Endothelial cell of umbilical vein (primary cell): ENCODE measurements at regions not wholly inside any gene's neighbourhood (a gene's known extent, or its start where the extent isn't known, plus 50 kb on each side); places are given as distances from the start of the nearest gene placed in this dataset.

ENCODE experiments used
- CTCF ChIP-seq, 2 donors: IDR thresholded peaks; 1 replicate in 1 of 2; 2 replicates in 1 of 2; pipeline ENCODE4 v1.5.1; 2011; ENCODE audit warnings: low read length in 2 of 2, mild to moderate bottlenecking in 2 of 2, moderate library complexity in 2 of 2, control low read depth in 1 of 2, inconsistent platforms in 1 of 2, low read depth in 1 of 2; ENCODE audit not compliant: insufficient read depth in 1 of 2; ENCODE audit errors: extremely low read depth in 1 of 2
- EZH2 ChIP-seq: IDR thresholded peaks from 2 replicates; pipeline ENCODE4 v1.6.1; 2012; ENCODE audit warnings: borderline replicate concordance, low read depth, mild to moderate bottlenecking, moderate library complexity, low read length, inconsistent platforms; ENCODE audit not compliant: severe bottlenecking
- FOS ChIP-seq: IDR thresholded peaks from 2 replicates; pipeline ENCODE4 v1.6.1; 2011; ENCODE audit warnings: mild to moderate bottlenecking, low read length, moderate library complexity, borderline replicate concordance; ENCODE audit not compliant: insufficient read depth
- GATA2 ChIP-seq: IDR thresholded peaks from 2 replicates; pipeline ENCODE4 v1.7.0; 2011; ENCODE audit warnings: low read depth, mild to moderate bottlenecking, moderate library complexity, mixed read lengths, low read length; ENCODE audit not compliant: insufficient read length, insufficient read depth
- MAX ChIP-seq: IDR thresholded peaks from 2 replicates; pipeline ENCODE4 v1.6.1; 2011; ENCODE audit not compliant: insufficient read depth, insufficient read length
- MYC ChIP-seq: IDR thresholded peaks from one replicate; pipeline ENCODE4 v1.6.1; 2011; ENCODE audit warnings: mild to moderate bottlenecking, low read depth, low read length
- POLR2A ChIP-seq: IDR thresholded peaks from 2 replicates; pipeline ENCODE4 v1.6.1; 2012; ENCODE audit warnings: low read depth, mild to moderate bottlenecking, control low read depth, low read length
- POLR2AphosphoS5 ChIP-seq: IDR thresholded peaks from 2 replicates; pipeline ENCODE4 v1.6.1; 2012; ENCODE audit warnings: low read depth, mild to moderate bottlenecking, control low read depth, low read length, moderate library complexity; ENCODE audit not compliant: insufficient read depth

DNA sequence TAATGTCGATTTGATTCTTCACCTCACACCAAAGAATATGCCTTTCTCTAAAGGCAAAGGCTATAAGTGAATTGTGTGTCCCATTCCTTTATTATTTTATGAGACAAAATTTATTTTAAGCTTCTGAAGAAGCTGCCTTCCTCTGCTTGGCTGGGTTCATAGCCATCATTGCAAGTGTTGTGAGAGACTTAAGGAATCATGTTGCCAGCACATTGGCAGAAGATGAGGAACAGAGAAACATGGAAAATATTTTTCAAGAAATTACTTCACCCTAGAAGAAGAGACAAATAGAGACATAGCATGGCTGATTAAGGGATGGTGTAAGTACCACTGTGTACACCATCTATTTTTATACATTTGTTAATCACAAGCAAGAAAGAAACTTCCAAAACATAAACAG, 230.1 kb upstream of the SEMA3E start:
- TF ChIP-seq CTCF (IDR thresholded peaks at IDR 0.05; ENCODE audit: extremely low read depth in 1 of 2, insufficient read depth in 1 of 2, low read depth in 1 of 2, low read length in 2 of 2), result no peak
- TF ChIP-seq POLR2AphosphoS5, result no peak
- TF ChIP-seq POLR2A, result no peak
- no peak for TF ChIP-seq EZH2
- TF ChIP-seq MAX, result no peak
- no peak for TF ChIP-seq FOS
- TF ChIP-seq GATA2, result no peak
- no peak for TF ChIP-seq MYC
